Activated CD8-positive, alpha-beta T cell treated with anti-CD3 and anti-CD28 coated beads for 36 hours (primary cell): ENCODE measurements at regions not wholly inside any gene's neighbourhood (a gene's known extent, or its start where the extent isn't known, plus 50 kb on each side); places are given as distances from the start of the nearest gene placed in this dataset.

ENCODE experiments used
- ATAC-seq: fragments of 200-7000 bp; cut with Tn5 transposase; one replicate; pipeline ENCODE4 v1.10.0; 2021; ENCODE audit warnings: mild to moderate bottlenecking, moderate library complexity
- CTCF ChIA-PET: fragments of 350-600 bp; sonication (Branson Sonifier 250); formaldehyde crosslinking; loops from one replicate; lab custom pipeline; 2021; ENCODE audit warnings: antibody characterized with exemption; lab: Charles Lee
- POLR2A ChIA-PET: fragments of 350-600 bp; sonication (Branson Sonifier 250); formaldehyde crosslinking; loops from one replicate; lab custom pipeline; 2021; ENCODE audit warnings: antibody characterized with exemption; lab: Charles Lee
- DNase-seq: peaks from one replicate; pipeline ENCODE4 v3.0.0-alpha.2; 2020
- H3K27ac Mint-ChIP-seq: one replicate; pipeline ENCODE4 v1.8.0; 2021; ENCODE audit warnings: mild to moderate bottlenecking, mixed read lengths
- H3K27me3 Mint-ChIP-seq: one replicate; pipeline ENCODE4 v1.8.0; 2021; ENCODE audit warnings: mixed read lengths
- H3K36me3 Mint-ChIP-seq: one replicate; pipeline ENCODE4 v1.8.0; 2021; ENCODE audit warnings: low read depth, mixed read lengths
- H3K4me1 Mint-ChIP-seq: one replicate; pipeline ENCODE4 v1.8.0; 2021; ENCODE audit warnings: low read depth, mixed read lengths
- H3K4me3 Mint-ChIP-seq: one replicate; pipeline ENCODE4 v1.8.0; 2021; ENCODE audit warnings: mild to moderate bottlenecking, moderate library complexity, mixed read lengths
- H3K9me3 Mint-ChIP-seq: one replicate; pipeline ENCODE4 v1.8.0; 2021; ENCODE audit warnings: mixed read lengths
- CTCF ChIP-seq: fragments of 200-600 bp; IDR thresholded peaks from one replicate; pipeline ENCODE4 v1.8.0; 2022; ENCODE audit warnings: antibody characterized with exemption, mild to moderate bottlenecking
- intact Hi-C: fragments of 100-400 bp; cut with micrococcal nuclease; formaldehyde crosslinking; loops from one replicate; pipeline ENCODE4 v1.10.0; 2022

GRCh38 chr1:79204779-79205479 lies 198.4 kb upstream of the ADGRL4 start:
- H3K27ac Mint-ChIP-seq, result no peak overlapping the region
- no peak overlapping the region for H3K4me3 Mint-ChIP-seq
- DNase-seq, result no peak
- no peaks in the 10 kb centered on the region for H3K9me3 Mint-ChIP-seq
- POLR2A ChIA-PET, result no interaction called here
- ATAC-seq, result no peak
- H3K27me3 Mint-ChIP-seq, result no peaks in the 10 kb centered on the region
- no peak for TF ChIP-seq CTCF
- intact Hi-C loops, result no loop called here
- H3K4me1 Mint-ChIP-seq, result no peaks in the 10 kb centered on the region
- CTCF ChIA-PET, result no interaction called here
- no peaks in the 10 kb centered on the region for H3K36me3 Mint-ChIP-seq

GRCh38 chr1:79198832-79199231 lies 192.3 kb upstream of the ADGRL4 start:
- CTCF ChIA-PET, result interaction anchor here (1.1 kb wide), 1 partner anchor 359 kb away, joined by 4 read pairs; no protein-coding TSS in a partner anchor
- intact Hi-C loops, result no loop called here
- H3K36me3 Mint-ChIP-seq, result no peaks in the 10 kb centered on the region
- peaks cover 3% of the 10 kb centered on the region for H3K9me3 Mint-ChIP-seq
- DNase-seq (no peak), ATAC-seq (no peak)
- H3K27ac Mint-ChIP-seq, result no peak overlapping the region
- H3K27me3 Mint-ChIP-seq, result no peaks in the 10 kb centered on the region
- H3K4me1 Mint-ChIP-seq, result no peaks in the 10 kb centered on the region
- H3K4me3 Mint-ChIP-seq, result no peak overlapping the region
- POLR2A ChIA-PET, result no interaction called here
- no peak for TF ChIP-seq CTCF

GRCh38 chr1:79197421-79197820 lies 190.9 kb upstream of the ADGRL4 start:
- ChIA-PET CTCF (no interaction called here), POLR2A (no interaction called here)
- TF ChIP-seq CTCF, result no peak
- H3K4me1 Mint-ChIP-seq, result no peaks in the 10 kb centered on the region
- DNase-seq, result no peak
- no peaks in the 10 kb centered on the region for H3K27me3 Mint-ChIP-seq
- H3K4me3 Mint-ChIP-seq, result no peak overlapping the region
- H3K27ac Mint-ChIP-seq, result no peak overlapping the region
- H3K9me3 Mint-ChIP-seq, result peaks cover 7% of the 10 kb centered on the region
- no peak for ATAC-seq
- no peaks in the 10 kb centered on the region for H3K36me3 Mint-ChIP-seq
- intact Hi-C loops, result no loop called here

- CTCF ChIA-PET, result no interaction called here
These were observed 189.7 kb upstream of the ADGRL4 start for GRCh38 chr1:79196211-79196610.

More at GRCh38 chr1:79196211-79196610, 189.7 kb upstream of the ADGRL4 start:
- H3K36me3 Mint-ChIP-seq, result no peaks in the 10 kb centered on the region
- peaks cover 7% of the 10 kb centered on the region for H3K9me3 Mint-ChIP-seq
- ATAC-seq (no peak), DNase-seq (no peak)
- H3K4me1 Mint-ChIP-seq, result no peaks in the 10 kb centered on the region
- intact Hi-C loops, result no loop called here
- H3K4me3 Mint-ChIP-seq, result no peak overlapping the region
- no peak overlapping the region for H3K27ac Mint-ChIP-seq
- H3K27me3 Mint-ChIP-seq, result no peaks in the 10 kb centered on the region
- POLR2A ChIA-PET, result no interaction called here
- TF ChIP-seq CTCF, result no peak
